Esophagus squamous epithelium (tissue), 4 donors: ENCODE measurements at regions not wholly inside any gene's neighbourhood (a gene's known extent, or its start where the extent isn't known, plus 50 kb on each side); places are given as distances from the start of the nearest gene placed in this dataset.

Source experiments
- CTCF ChIP-seq, 6 experiments: fragments of 450-650 bp in 4 of 6; fragments of 200-600 bp in 2 of 6; sonication (generic) in 2 of 6; IDR thresholded peaks; one replicate each; pipeline ENCODE4 v1.5.1; 2016 to 2019; ENCODE audit warnings: antibody characterized with exemption in 6 of 6, mild to moderate bottlenecking in 4 of 6, moderate library complexity in 4 of 6
- POLR2A ChIP-seq, 4 donors: fragments of 450-650 bp; IDR thresholded peaks; one replicate each; pipeline ENCODE4 v1.6.1; 2017; ENCODE audit warnings: antibody characterized with exemption in 4 of 4, mild to moderate bottlenecking in 4 of 4, moderate library complexity in 3 of 4

- TF ChIP-seq CTCF (IDR thresholded peaks at IDR 0.05) (no peak), POLR2A (IDR thresholded peaks at IDR 0.05) (no peak)
Observed at GRCh38 chr1:245016700-245017099, 138.1 kb upstream of the KIF26B start.
